AG09319 (cell line): ENCODE measurements at regions not wholly inside any gene's neighbourhood (a gene's known extent, or its start where the extent isn't known, plus 50 kb on each side); places are given as distances from the start of the nearest gene placed in this dataset.

Source experiments
- DNase-seq: peaks from one replicate; pipeline ENCODE4 v3.0.0-alpha.2; 2010; ENCODE audit warnings: low read depth; ENCODE audit errors: extremely low read depth
- TF ChIP-seq, protein P1 (sequence below): IDR thresholded peaks from 2 replicates; pipeline ENCODE4 v1.5.1; 2011; ENCODE audit warnings: low read depth, mild to moderate bottlenecking, inconsistent platforms, low read length, moderate library complexity

DNA sequence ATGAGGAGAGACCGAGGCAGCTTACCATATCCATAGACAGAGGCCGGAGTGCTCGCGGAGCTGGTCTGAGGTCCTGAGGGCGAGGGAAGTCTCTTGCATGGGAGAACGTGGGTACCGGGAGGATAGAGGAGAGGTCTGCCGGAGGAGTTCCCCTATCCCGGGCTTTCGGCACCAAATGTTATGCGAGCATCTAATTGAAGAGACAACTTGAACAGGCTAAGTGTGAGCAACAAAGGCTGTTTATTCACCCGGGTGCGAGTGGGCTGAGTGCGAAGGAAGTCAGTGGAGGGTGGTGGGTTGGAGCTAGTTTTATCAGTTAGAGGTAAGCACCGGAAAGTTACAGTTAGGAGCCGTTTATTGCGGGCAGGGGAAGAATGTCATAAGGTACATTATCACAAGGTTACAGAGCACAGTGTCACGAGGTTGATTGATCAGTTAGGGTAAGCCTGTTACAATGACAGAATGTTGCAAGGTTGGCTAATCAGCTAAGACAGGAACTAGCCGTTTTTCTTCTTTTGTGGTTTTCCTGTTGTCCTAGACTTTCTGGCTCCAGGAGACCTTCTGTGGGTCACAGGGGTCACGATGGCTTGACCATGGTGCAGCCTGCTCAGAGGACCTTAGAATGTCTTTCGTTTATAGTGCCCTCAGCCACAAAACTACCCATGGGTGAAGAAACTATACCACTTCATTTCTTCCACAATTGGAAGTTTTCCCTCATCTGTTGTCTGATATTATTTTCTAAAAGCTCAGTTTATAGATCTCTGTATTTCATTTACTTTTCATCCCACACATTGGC, 746.0 kb upstream of the ADGRB3 start:
- TF ChIP-seq, protein P1, sequence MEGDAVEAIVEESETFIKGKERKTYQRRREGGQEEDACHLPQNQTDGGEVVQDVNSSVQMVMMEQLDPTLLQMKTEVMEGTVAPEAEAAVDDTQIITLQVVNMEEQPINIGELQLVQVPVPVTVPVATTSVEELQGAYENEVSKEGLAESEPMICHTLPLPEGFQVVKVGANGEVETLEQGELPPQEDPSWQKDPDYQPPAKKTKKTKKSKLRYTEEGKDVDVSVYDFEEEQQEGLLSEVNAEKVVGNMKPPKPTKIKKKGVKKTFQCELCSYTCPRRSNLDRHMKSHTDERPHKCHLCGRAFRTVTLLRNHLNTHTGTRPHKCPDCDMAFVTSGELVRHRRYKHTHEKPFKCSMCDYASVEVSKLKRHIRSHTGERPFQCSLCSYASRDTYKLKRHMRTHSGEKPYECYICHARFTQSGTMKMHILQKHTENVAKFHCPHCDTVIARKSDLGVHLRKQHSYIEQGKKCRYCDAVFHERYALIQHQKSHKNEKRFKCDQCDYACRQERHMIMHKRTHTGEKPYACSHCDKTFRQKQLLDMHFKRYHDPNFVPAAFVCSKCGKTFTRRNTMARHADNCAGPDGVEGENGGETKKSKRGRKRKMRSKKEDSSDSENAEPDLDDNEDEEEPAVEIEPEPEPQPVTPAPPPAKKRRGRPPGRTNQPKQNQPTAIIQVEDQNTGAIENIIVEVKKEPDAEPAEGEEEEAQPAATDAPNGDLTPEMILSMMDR: no peak
- no peak for DNase-seq

DNA sequence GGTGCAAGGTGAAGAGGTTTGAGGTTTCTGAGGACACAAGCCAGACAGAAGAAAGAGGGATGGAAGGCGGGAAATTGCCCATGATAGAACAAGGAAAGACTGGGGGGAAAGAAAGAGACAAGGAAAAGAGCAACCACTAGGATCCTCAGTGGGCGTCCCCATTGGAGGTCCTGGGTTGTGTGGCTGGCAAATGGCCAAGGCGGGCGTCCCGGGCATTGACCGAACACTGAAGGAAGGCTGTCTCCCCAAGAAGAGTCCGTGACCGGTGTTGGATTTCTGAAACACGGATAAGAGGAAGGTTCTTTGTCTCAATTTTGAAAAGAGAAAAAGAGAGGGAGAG, 746.6 kb upstream of the ADGRB3 start:
- DNase-seq: no peak
- TF ChIP-seq, protein P1: no peak

DNA sequence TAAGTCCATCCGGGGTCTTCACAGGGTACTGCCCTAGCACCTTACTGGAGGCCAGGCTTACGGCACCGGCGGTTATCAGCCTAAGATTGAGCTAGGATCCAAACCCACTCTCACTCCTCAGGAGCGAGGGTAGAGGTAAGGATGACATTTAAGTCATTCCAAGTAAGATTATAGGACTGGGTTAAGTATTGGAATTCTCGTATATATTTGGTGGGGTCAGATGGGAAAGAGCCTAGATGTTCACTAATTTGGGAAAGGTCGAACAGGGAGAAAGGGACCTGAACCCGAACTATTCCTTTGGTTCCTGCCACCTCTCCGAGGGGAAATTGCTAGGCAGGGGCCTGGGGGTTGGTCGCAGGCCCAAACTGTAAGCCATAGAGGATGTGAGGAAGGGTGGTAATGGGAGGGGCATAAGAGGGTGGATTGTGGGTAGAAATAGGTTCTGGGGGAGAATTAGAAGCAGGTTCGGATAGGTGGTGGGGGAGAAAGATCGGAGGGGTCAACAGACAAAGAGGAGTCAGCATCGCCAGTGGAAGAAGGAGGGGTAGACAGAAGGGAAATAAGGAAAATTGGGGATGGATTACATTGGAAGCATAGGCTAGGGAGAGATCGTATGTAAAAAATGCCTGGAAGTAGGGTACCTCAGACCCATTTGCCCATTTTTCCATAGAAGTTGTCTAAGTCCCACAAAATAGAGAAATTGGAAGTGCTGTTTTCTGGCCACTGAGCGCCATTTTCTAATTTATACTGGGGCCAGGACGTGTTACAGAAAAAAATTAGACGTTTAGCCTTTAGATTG, 747.1 kb upstream of the ADGRB3 start:
- DNase-seq: no peak
- TF ChIP-seq, protein P1: no peak

DNA sequence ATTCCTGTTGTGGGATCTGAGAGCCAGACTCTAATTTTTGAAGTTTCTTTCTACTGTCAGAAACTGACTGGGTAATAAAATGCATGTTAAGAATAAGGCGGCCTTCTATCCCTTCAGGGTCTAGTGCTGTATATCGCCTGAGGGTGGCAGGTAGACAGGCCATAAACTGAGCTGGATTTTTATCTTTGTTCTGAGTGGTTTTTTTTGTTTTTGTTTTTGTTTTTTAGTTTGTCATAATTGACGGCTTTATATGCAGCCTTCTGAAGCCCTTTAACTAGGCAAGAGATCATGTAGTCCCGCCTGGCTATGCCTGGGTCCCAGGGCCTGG, 747.7 kb upstream of the ADGRB3 start:
- DNase-seq: no peak
- TF ChIP-seq, protein P1: no peak

DNA sequence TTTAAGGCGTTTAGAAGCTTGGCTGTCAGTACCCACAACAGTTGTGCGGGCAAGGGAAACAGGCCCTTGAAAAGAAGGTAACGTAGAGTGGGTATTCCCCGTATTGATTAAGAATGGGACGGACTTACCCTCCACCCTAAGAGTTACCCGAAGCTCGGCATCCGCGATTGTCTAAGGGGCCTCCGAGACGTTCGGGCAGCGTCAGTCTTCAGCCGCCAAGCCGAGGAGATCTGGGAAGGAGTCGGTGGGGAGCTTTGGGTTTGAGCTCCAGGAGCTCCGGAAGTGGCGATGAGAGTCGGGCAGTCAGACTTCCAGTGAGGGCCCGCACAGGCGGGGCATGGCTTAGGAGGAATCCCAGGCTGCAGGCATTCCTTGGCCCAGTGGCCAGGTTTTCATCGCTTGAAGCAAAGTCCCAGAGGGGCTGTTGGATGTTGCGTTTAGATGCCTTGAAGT, 748.2 kb upstream of the ADGRB3 start:
- TF ChIP-seq, protein P1: no peak
- no peak for DNase-seq

DNA sequence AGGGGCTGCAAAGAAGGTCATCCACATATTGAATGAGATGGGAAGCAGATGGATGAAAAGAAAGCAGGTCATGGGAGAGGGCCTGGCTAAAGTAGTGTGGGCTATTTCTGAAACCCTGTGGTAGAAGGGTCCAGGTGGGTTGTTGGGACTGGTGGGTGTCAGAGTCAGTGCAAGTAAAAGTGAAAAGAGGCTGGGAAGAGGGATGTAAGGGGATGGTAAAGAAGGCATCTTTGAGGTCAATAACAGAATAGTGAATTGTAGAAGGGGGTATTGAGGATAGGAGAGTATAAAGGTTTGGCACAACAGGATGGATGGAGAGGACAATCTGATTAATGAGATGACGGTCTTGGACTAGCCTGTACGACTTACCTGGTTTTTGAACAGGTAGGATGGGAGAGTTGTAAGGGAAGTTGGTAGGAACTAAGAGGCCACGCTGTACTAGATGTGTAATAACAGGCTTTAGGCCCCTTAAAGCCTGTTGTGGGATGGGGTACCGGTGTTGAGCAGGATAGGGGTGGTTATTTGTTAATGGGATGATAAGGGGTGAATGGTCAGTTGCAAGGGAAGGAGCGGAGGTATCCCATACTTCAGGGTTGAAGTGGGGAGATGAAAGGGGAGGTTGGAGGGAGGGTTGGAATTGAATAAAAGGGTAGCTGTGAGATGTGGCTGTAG, 748.9 kb upstream of the ADGRB3 start:
- no peak for DNase-seq
- TF ChIP-seq, protein P1: no peak
